GM21529 (cell line): ENCODE measurements at regions not wholly inside any gene's neighbourhood (a gene's known extent, or its start where the extent isn't known, plus 50 kb on each side); places are given as distances from the start of the nearest gene placed in this dataset.

Experiments used
- ATAC-seq: cut with Tn5 transposase; IDR thresholded peaks from one replicate; pipeline ENCODE4 v1.9.1; 2021; ENCODE audit not compliant: unreplicated experiment

DNA sequence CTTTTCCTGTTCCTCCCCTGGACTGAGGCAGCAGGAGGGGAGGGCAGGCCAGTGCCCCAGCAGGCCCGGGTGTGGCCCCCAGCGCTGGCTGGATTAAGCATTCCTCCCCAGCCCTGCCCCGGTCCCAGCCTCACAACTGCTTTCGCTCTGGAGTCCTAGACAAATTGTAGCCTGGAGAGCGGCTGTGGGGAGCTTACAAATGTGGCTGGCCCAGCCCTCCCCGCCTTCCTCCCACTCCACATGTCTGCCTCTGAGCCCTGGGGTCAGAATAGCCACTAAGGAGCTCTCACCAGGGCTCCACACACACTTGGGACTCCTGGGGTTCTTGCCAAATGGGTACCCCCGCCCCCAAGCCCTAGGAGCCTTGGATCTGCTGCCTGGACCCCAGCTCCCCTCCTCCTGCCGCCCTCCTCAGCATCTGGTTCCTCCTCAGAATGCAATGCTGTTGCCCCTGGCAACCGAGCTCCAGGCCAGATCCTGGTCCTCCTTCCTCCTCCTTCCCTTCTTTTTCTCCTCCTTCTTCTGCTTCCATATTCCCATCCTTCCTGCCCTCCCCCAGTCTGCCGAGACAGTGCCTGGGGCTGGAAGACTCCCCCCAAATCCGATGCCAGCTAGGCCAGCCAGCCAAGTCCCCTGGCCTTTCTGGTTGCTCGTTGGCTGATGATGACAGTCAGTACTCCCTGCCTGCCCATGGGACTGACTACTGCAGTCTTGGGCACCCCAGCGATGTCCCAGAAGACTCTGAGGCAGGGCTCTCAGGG is 91.1 kb downstream of the LINGO1 start:
- no peak for ATAC-seq

DNA sequence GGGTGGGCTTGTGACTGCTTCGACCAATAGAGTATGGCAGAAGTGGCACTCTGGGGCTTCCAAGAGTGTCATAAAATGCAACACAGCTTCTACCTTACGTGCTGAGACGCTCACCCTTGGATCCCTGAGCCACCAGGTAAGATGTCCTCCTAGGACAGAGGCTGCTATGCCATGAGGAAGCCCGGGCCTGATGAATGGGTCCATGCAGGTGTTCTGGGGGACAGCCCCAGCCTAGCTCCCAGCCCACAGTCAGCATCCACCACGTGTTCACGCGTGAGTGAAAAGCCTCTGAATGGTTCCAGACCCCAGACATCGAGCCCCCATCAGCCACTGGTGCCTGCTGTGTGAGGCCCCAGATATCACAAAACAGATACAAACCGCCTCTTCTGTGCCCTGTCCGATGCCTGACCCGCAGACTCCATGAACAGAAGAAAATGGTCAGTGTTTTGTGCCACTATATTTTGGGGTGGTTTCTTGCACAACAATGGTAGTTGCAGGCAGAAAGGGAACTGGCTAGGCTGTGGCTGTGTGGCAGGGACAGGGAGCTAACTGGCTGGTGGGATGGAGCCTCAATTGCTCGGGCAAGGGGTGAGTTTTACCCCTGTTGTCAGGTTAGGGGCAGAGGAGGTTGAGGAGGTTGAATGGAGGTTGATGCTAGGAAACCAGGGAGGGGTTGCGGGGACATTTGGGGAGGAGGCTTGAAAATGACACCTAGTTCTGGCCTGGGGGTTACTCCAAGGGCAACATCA is 92.2 kb downstream of the LINGO1 start:
- ATAC-seq, result no peak

GRCh38 chr15:77538793-77539497 is 93.8 kb downstream of the LINGO1 start:
- ATAC-seq, result no peak

DNA sequence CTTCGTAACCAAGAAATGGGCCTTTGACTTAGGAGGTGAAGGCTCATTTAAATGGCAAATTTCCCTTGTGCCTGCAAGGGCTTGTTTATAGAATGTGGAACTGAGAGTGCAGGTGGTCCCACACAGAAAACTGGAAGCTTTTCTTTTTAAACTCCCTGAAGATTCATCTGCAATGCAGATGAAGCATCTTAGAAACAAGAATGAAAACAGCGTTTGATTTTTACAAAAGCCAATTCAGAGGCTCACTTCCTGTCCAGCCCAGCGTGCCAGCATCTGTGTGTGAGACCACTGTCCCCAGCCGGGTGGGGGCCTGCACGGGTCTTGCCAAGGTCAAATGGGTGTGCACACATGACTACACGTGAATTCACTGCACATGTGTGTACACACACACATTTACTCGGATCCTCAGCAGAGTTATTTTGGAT is 94.7 kb downstream of the LINGO1 start:
- peak; percentile 84 for ATAC-seq

DNA sequence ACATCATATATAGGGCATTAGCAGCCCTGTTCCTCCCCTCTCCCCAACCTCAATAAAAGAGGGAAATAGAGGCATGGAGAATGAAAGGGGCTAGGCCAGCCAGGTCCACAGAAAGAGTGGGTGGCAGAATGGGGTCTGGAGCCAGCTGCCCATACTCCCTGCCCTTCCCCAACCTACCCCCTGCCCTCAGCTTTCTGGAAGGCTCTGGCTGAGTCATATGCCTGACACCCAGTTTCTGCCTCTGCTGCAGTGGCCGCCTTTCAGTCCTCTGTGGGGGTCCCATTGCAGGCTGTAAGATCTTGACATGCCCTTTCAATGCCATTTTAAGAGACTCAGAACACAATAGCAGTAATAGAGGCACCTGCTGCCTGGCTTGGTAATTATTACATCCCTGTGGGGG is 95.7 kb downstream of the LINGO1 start:
- no peak for ATAC-seq

GRCh38 chr15:77535845-77536244 is 96.9 kb downstream of the LINGO1 start:
- no peak for ATAC-seq
